ENCODE measurements at regions not wholly inside any gene's neighbourhood (a gene's known extent, or its start where the extent isn't known, plus 50 kb on each side); places are given as distances from the start of the nearest gene placed in this dataset.

DNA sequence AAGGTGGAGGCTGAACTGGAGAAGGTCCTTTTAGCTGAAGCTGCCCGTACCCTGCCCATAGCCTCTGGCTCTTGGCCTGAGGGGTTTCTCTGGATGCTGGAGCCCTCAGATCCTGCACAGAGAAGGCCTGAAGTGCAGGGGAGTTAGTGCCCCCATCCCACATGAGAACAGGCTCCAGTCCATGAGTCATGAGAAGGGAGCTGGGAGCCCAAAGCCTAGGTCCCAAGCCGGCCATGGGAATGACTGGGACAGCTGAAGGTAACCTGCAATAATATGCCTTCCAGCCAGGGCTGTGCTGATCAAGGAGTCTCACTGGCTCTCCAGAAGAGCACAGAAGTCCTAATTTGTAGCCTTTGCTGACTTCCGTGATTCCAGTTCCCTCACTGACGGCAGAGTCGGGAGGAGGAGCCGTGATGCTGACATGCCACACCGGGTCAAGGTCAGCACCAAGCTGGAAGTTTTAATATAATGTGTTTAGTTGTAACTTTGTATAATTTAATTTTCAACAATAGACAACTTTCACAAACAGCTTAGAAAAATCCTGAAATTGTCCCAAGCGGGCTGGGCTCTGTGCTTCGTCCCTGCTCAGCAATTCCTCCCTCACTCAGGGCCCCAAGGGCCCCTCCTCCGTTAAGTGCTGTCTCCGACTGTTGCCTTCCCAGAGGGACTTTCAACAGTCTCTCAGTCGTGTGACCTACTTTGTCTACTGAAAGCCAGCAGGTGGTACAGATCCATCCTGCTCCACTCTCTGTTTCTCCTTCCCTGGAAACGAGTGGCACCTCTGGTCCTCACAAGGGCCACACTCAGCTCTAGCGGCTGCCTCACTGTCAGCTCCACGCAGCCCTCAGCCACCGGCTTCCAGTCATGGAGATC is 387.8 kb downstream of the GADD45G start:
- TF ChIP-seq CTCF (IDR thresholded peaks at IDR 0.05; ENCODE audit: poor library complexity, severe bottlenecking) (no peak), EP300 (conservative IDR thresholded peaks at IDR 0.05; ENCODE audit: poor library complexity, severe bottlenecking) (no peak), REST (IDR thresholded peaks at IDR 0.05; ENCODE audit: borderline replicate concordance) (no peak), POLR2AphosphoS5 (IDR thresholded peaks at IDR 0.05) (no peak)
